Glutamatergic neuron (in vitro differentiated cells): ENCODE measurements at regions not wholly inside any gene's neighbourhood (a gene's known extent, or its start where the extent isn't known, plus 50 kb on each side); places are given as distances from the start of the nearest gene placed in this dataset.

ENCODE experiments used
- DNase-seq: peaks from one replicate; pipeline ENCODE4 v3.0.0; 2022
- H3K27ac Mint-ChIP-seq: one replicate; pipeline ENCODE4 v1.8.0; 2020; ENCODE audit warnings: mild to moderate bottlenecking, mixed read lengths, inconsistent platforms; ENCODE audit not compliant: unreplicated experiment
- H3K27me3 Mint-ChIP-seq: one replicate; pipeline ENCODE4 v1.8.0; 2020; ENCODE audit warnings: mild to moderate bottlenecking, moderate library complexity, mixed read lengths, inconsistent platforms; ENCODE audit not compliant: unreplicated experiment
- H3K36me3 Mint-ChIP-seq: one replicate; pipeline ENCODE4 v1.8.0; 2020; ENCODE audit warnings: mild to moderate bottlenecking, mixed read lengths, inconsistent platforms; ENCODE audit not compliant: unreplicated experiment
- H3K4me1 Mint-ChIP-seq: one replicate; pipeline ENCODE4 v1.8.0; 2020; ENCODE audit warnings: mild to moderate bottlenecking, low read depth, mixed read lengths, inconsistent platforms; ENCODE audit not compliant: unreplicated experiment
- H3K4me3 Mint-ChIP-seq: one replicate; pipeline ENCODE4 v1.8.0; 2020; ENCODE audit warnings: mild to moderate bottlenecking, mixed read lengths, inconsistent platforms; ENCODE audit not compliant: unreplicated experiment
- H3K9me3 Mint-ChIP-seq: one replicate; pipeline ENCODE4 v1.8.0; 2020; ENCODE audit warnings: mild to moderate bottlenecking, moderate library complexity, mixed read lengths, inconsistent platforms; ENCODE audit not compliant: unreplicated experiment
- TF ChIP-seq, protein P1 (sequence below): fragments of 200-600 bp; sonication (generic); IDR thresholded peaks from one replicate; pipeline ENCODE4 v1.5.0; 2021; ENCODE audit not compliant: partially characterized antibody, unreplicated experiment

DNA sequence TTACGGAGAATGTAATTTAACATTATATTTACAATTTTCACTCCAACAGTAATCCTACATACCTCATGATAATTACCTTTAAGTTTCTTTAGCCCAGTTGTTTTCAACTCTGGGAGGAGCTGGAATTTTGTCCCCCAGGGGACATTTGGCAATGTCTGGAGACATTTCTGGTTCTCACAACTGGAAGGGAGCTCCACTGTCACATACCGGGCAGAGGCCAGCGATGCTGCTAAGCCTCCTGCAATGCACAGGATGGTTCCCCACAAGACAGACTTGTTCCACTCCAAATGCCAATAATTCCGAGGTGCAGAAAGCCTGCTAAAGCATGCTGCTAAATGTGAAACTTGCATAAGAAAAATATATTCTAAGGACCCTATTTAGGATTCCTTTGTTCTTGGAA lies 251.1 kb upstream of the IRX5 start:
- Mint-ChIP-seq H3K9me3 (peaks cover 3% of the 10 kb centered on the region), H3K4me3 (no peak overlapping the region), H3K27me3 (peaks cover 2% of the 10 kb centered on the region), H3K4me1 (no peaks in the 10 kb centered on the region), H3K36me3 (no peaks in the 10 kb centered on the region), H3K27ac (no peak overlapping the region)
- TF ChIP-seq, protein P1, sequence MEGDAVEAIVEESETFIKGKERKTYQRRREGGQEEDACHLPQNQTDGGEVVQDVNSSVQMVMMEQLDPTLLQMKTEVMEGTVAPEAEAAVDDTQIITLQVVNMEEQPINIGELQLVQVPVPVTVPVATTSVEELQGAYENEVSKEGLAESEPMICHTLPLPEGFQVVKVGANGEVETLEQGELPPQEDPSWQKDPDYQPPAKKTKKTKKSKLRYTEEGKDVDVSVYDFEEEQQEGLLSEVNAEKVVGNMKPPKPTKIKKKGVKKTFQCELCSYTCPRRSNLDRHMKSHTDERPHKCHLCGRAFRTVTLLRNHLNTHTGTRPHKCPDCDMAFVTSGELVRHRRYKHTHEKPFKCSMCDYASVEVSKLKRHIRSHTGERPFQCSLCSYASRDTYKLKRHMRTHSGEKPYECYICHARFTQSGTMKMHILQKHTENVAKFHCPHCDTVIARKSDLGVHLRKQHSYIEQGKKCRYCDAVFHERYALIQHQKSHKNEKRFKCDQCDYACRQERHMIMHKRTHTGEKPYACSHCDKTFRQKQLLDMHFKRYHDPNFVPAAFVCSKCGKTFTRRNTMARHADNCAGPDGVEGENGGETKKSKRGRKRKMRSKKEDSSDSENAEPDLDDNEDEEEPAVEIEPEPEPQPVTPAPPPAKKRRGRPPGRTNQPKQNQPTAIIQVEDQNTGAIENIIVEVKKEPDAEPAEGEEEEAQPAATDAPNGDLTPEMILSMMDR = no peak
- no peak for DNase-seq

DNA sequence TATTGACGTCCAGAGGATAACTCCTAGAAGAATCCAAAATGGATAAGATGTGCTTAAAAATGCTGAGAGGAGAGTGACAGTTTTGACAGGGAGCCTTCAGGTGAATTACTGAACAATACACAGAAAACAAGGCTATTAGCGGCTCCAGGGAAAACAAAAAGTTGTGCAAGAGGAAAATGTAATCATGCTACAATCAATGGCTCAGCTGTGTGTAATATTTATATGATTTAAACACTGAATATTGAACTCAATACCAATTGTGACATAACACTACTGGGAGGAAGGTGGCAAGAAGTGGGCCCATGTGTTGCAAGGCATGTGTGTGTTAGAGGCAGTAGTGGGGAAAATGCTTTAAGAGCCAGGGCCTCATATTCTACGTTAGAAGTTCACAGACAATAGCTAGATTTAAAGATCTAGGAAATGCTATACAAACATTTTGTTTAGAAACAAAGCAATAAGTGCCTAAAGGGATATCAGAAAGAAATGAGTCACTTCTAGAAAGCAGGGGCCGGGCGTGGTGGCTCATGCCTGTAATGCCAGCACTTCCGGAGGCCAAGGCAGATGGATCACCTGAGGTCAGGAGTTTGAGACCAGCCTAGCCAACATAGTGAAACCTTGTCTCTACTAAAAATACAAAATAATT lies 253.2 kb upstream of the IRX5 start:
- no peak overlapping the region for H3K27ac Mint-ChIP-seq

DNA sequence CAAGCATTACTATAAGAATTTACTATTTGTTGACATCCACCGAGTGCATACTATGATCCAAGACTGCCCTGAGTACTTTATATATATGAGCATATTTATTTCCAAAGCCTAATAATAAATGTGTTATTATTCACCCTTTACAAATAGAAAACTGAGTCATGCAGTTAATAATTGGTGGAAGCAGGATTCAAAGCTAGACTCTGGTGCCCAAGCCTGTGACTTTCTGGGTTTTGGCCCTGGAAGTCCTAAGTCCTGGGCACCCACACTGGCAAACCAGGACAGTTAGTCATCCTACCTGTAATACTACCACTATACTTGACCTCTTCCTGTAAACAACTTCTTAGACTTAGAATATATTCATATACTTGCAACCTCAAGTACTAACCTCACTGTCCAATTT lies 257.4 kb upstream of the IRX5 start:
- DNase-seq = no peak
- Mint-ChIP-seq H3K36me3 (no peaks in the 10 kb centered on the region), H3K4me3 (no peak overlapping the region), H3K4me1 (no peaks in the 10 kb centered on the region), H3K27me3 (no peaks in the 10 kb centered on the region), H3K9me3 (peaks cover 8% of the 10 kb centered on the region), H3K27ac (no peak overlapping the region)
- TF ChIP-seq, protein P1 = no peak

More for the DNA sequence above, 253.2 kb upstream of the IRX5 start:
- DNase-seq = no peak
- peaks cover 3% of the 10 kb centered on the region for H3K9me3 Mint-ChIP-seq
- TF ChIP-seq, protein P1 = no peak
- H3K27me3 Mint-ChIP-seq = no peaks in the 10 kb centered on the region
- H3K4me1 Mint-ChIP-seq = no peaks in the 10 kb centered on the region
- H3K36me3 Mint-ChIP-seq = no peaks in the 10 kb centered on the region
- H3K4me3 Mint-ChIP-seq = no peak overlapping the region

- no peaks in the 10 kb centered on the region for H3K27me3 Mint-ChIP-seq
- H3K36me3 Mint-ChIP-seq = no peaks in the 10 kb centered on the region
- H3K9me3 Mint-ChIP-seq = peaks cover 8% of the 10 kb centered on the region
- TF ChIP-seq, protein P1 = no peak
- H3K4me3 Mint-ChIP-seq = no peak overlapping the region
- no peak for DNase-seq
- no peaks in the 10 kb centered on the region for H3K4me1 Mint-ChIP-seq
- no peak overlapping the region for H3K27ac Mint-ChIP-seq
Observed at GRCh38 chr16:54672500-54672899, 258.2 kb upstream of the IRX5 start.

GRCh38 chr16:54657709-54658102 lies 273.0 kb upstream of the IRX5 start:
- Mint-ChIP-seq H3K4me3 (no peak overlapping the region), H3K4me1 (peaks cover 10% of the 10 kb centered on the region), H3K9me3 (peaks cover 5% of the 10 kb centered on the region), H3K27ac (no peak overlapping the region), H3K27me3 (peaks cover 4% of the 10 kb centered on the region), H3K36me3 (peaks cover 5% of the 10 kb centered on the region)
- TF ChIP-seq, protein P1 = no peak
- no peak for DNase-seq
